ENCODE measurements at regions not wholly inside any gene's neighbourhood (a gene's known extent, or its start where the extent isn't known, plus 50 kb on each side); places are given as distances from the start of the nearest gene placed in this dataset.

- no peak for TF ChIP-seq POLR2AphosphoS5 (IDR thresholded peaks at IDR 0.05; ENCODE audit: low read depth, low read length)
- no peak for TF ChIP-seq POLR2A (IDR thresholded peaks at IDR 0.05; ENCODE audit: low read depth, low read length)
- no peak for TF ChIP-seq TAF1 (IDR thresholded peaks at IDR 0.05; ENCODE audit: borderline replicate concordance, low read depth, low read length)
Observed at GRCh38 chr10:64257704-64258103, 736.5 kb downstream of the REEP3 start.

Measured in GM12892 (cell line).